HepG2 (cell line): ENCODE measurements at regions not wholly inside any gene's neighbourhood (a gene's known extent, or its start where the extent isn't known, plus 50 kb on each side); places are given as distances from the start of the nearest gene placed in this dataset.

Experiments used
- ATAC-seq: fragments of 200-7000 bp; cut with Tn5 transposase; 3 replicates; pipeline ENCODE4 v1.9.1; 2020; ENCODE audit warnings: mild to moderate bottlenecking, moderate library complexity
- BruUV-seq: library from RNA; stranded (reverse); fragments of 400-500 nt; replicated peaks from 2 replicates; lab custom pipeline; 2021; lab: Mats Ljungman, UMichigan
- CTCF ChIA-PET: fragments of 300-600 bp; formaldehyde crosslinking; extraction: SDS; loops from one replicate; lab custom pipeline; 2021; ENCODE audit warnings: low total read pairs, inconsistent platforms, low intra/inter-chr PET ratio; lab: Yijun Ruan, JAX
- POLR2A ChIA-PET: fragments of 350-600 bp; sonication (Branson Sonifier 250); formaldehyde crosslinking; loops from one replicate; lab custom pipeline; 2020; ENCODE audit warnings: antibody characterized with exemption, inconsistent platforms; lab: Yijun Ruan, JAX
- DNase-seq: peaks from one replicate; pipeline ENCODE4 v3.0.0-alpha.2; 2015; ENCODE audit warnings: low spot score
- FAIRE-seq: peaks from 3 replicates; lab custom pipeline; 2011; peaks lifted over from hg19 to GRCh38; lab: Jason Lieb, UNC
- H2AFZ ChIP-seq: one replicate; pipeline ENCODE4 v1.6.1; 2011; ENCODE audit warnings: low read length, inconsistent platforms
- H3K27ac ChIP-seq: fragments of 300-600 bp; 3 replicates; pipeline ENCODE4 v1.8.0; 2011; ENCODE audit warnings: mixed run types, mild to moderate bottlenecking, mixed read lengths, low read length, inconsistent platforms; ENCODE audit not compliant: insufficient read depth; ENCODE audit errors: extremely low read length
- H3K27me3 ChIP-seq, 2 experiments: fragments of 200-600 bp in 1 of 2; 2 replicates in 1 of 2; 3 replicates in 1 of 2; pipeline versions ENCODE4 v1.6.0 to v1.8.0; 2011; ENCODE audit warnings: low read length in 2 of 2, mild to moderate bottlenecking in 2 of 2, moderate library complexity in 2 of 2, inconsistent platforms in 1 of 2; ENCODE audit not compliant: insufficient read depth in 2 of 2, control insufficient read depth in 1 of 2
- H3K36me3 ChIP-seq, 2 experiments: fragments of 200-600 bp in 1 of 2; replicated peaks in 1 of 2; 2 replicates in 1 of 2; 3 replicates in 1 of 2; pipeline versions ENCODE4 v1.5.1 to v1.8.0; 2011; ENCODE audit warnings: low read length in 2 of 2, inconsistent platforms in 1 of 2; ENCODE audit not compliant: insufficient read depth in 2 of 2, control insufficient read depth in 1 of 2
- H3K4me1 ChIP-seq: 2 replicates; pipeline ENCODE4 v1.5.1; 2012; ENCODE audit warnings: low read length, inconsistent platforms; ENCODE audit not compliant: insufficient read depth
- H3K4me2 ChIP-seq: 2 replicates; pipeline ENCODE4 v1.6.0; 2011; ENCODE audit warnings: low read depth, low read length, inconsistent platforms
- H3K4me3 ChIP-seq, 3 experiments: fragments of 200-600 bp in 1 of 3; sonication (generic), shearing (Covaris generic) in 1 of 3; replicated peaks in 1 of 3; 2 replicates each; pipeline ENCODE4 v1.5.1; 2011 to 2016; ENCODE audit warnings: low read length in 3 of 3, inconsistent platforms in 2 of 3, low read depth in 2 of 3, mild to moderate bottlenecking in 2 of 3, control low read depth in 1 of 3, mixed read lengths in 1 of 3; ENCODE audit not compliant: insufficient read depth in 1 of 3
- H3K79me2 ChIP-seq: one replicate; pipeline ENCODE4 v1.6.1; 2011; ENCODE audit warnings: low read length, inconsistent platforms; ENCODE audit not compliant: insufficient read depth
- H3K9ac ChIP-seq: 2 replicates; pipeline ENCODE4 v1.6.0; 2011; ENCODE audit warnings: mild to moderate bottlenecking, low read depth, low read length, inconsistent platforms; ENCODE audit not compliant: insufficient read depth
- H3K9me3 ChIP-seq: 2 replicates; pipeline ENCODE4 v1.5.1; 2012; ENCODE audit warnings: mild to moderate bottlenecking, low read length
- H4K20me1 ChIP-seq: 2 replicates; pipeline ENCODE4 v1.6.0; 2011; ENCODE audit warnings: inconsistent platforms, mild to moderate bottlenecking, low read length, moderate library complexity; ENCODE audit not compliant: insufficient read depth
- ADNP ChIP-seq: sonication (generic); formaldehyde crosslinking; IDR thresholded peaks from 2 replicates; pipeline ENCODE4 v1.4.0; 2020; ENCODE audit warnings: missing genetic modification reagents
- ISL2 ChIP-seq: sonication (generic); formaldehyde crosslinking; IDR thresholded peaks from 2 replicates; pipeline ENCODE4 v1.5.0; 2020; ENCODE audit warnings: missing genetic modification reagents
- TCF12 ChIP-seq, 2 experiments: fragments of 450-650 bp in 1 of 2; sonication (generic) in 1 of 2; formaldehyde crosslinking in 1 of 2; IDR thresholded peaks; 2 replicates each; pipeline versions ENCODE4 v1.6.1 to v1.8.0; 2017 to 2022; ENCODE audit warnings: antibody characterized with exemption in 1 of 2, mild to moderate bottlenecking in 1 of 2, missing genetic modification reagents in 1 of 2, moderate library complexity in 1 of 2
- ZNF878 ChIP-seq: sonication (generic); formaldehyde crosslinking; IDR thresholded peaks from 2 replicates; pipeline ENCODE4 v1.8.1; 2023; ENCODE audit warnings: mild to moderate bottlenecking, missing genetic modification reagents, moderate library complexity
- WGBS: methylation state at CpG from one replicate; pipeline ENCODE4 v1.1.6; 2017; ENCODE audit warnings: low lambda C conversion rate; 5-methylcytosine and 5-hydroxymethylcytosine counted together
- in situ Hi-C: cut with HindIII; loops from 2 replicates; pipeline ENCODE4 v1.10.0; 2017; ENCODE audit warnings: low pct_unique_long_range_greater_than_20kb; ENCODE audit not compliant: extremely low pct_ligation_motif_present
- intact Hi-C: fragments of 100-400 bp; cut with micrococcal nuclease; formaldehyde crosslinking; loops from one replicate; pipeline ENCODE4 v1.10.0; 2022; ENCODE audit not compliant: unreplicated experiment
- TF ChIP-seq, protein P1 (sequence below): sonication (generic); formaldehyde crosslinking; IDR thresholded peaks from 2 replicates; pipeline ENCODE4 v1.8.1; 2023; ENCODE audit warnings: mild to moderate bottlenecking, missing genetic modification reagents
- TF ChIP-seq, protein P2 (sequence below): sonication (generic); formaldehyde crosslinking; IDR thresholded peaks from 2 replicates; pipeline ENCODE4 v1.4.0; 2020; ENCODE audit warnings: missing genetic modification reagents
- TF ChIP-seq, protein P3 (sequence below): sonication (generic); formaldehyde crosslinking; IDR thresholded peaks from 2 replicates; pipeline ENCODE4 v1.5.1; 2020; ENCODE audit warnings: mild to moderate bottlenecking, moderate library complexity, missing genetic modification reagents
- TF ChIP-seq, protein P4 (sequence below): sonication (generic); formaldehyde crosslinking; IDR thresholded peaks from 2 replicates; pipeline ENCODE4 v1.4.0; 2020; ENCODE audit warnings: mild to moderate bottlenecking, missing genetic modification reagents
- TF ChIP-seq, protein P5 (sequence below): IDR thresholded peaks from 2 replicates; pipeline ENCODE4 v1.4.0; 2020; ENCODE audit warnings: mild to moderate bottlenecking, missing genetic modification reagents
- TF ChIP-seq, protein P6 (sequence below): sonication (generic); formaldehyde crosslinking; IDR thresholded peaks from 2 replicates; pipeline ENCODE4 v1.5.1; 2020; ENCODE audit warnings: mild to moderate bottlenecking, missing genetic modification reagents, borderline replicate concordance

DNA sequence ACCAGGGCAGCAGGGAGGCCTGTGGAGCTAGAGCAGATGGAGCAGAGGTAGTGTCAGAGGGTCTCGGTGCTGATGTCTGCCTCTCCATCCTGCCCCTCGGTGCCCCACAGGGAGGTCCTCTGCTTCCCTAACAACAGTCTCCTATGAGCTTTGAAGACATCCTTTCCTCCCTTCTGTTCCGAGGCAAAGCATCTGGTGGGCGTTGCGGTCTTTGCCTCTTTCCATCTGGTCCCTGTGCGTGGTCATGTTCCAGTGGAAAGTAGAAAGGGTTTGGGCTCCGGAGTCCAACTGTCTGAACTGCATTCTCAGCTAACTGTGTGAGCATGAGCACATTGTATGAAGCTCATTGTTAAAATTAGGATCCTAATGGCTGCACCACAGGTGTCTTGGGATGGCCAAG lies 370.6 kb downstream of the AACS start (continued):
- TF ChIP-seq, protein P1, sequence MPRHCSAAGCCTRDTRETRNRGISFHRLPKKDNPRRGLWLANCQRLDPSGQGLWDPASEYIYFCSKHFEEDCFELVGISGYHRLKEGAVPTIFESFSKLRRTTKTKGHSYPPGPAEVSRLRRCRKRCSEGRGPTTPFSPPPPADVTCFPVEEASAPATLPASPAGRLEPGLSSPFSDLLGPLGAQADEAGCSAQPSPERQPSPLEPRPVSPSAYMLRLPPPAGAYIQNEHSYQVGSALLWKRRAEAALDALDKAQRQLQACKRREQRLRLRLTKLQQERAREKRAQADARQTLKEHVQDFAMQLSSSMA, result no peak

DNA sequence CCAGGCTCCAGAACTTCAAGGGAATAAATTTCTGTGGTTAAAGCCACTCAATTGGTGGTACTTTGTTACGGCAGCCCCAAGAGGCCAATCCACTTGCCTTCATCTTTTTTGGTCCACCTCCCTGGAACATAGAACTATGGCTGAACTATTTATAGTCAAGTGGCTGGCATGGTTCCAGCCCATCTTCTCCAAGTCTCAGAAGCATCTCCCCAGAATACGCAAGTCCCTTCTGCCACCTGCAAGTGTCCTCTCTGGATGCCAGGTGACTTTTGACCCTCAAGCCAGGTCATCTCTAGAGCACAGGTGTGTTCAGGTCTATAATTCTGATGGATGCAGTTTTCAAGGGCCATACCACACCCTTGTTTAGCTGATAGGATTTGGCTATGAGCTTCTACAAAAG lies 371.5 kb downstream of the AACS start:
- POLR2A ChIA-PET, result no interaction called here
- Histone ChIP-seq H3K27ac (no peak overlapping the region), H3K36me3 (no peaks in the 10 kb centered on the region), H3K4me1 (no peaks in the 10 kb centered on the region), H3K9me3 (no peaks in the 10 kb centered on the region), H3K27me3 (peaks cover 5 to 6% of the 10 kb centered on the region in 2 experiments; a peak in 3 of 5 replicates), H3K4me3 (no peak overlapping the region), H3K79me2 (no peaks in the 10 kb centered on the region), H2AFZ (no peak overlapping the region), H3K9ac (no peak overlapping the region), H4K20me1 (no peaks in the 10 kb centered on the region), H3K4me2 (no peak overlapping the region)
- BruUV-seq, result no TSS peak
- FAIRE-seq (no peak), DNase-seq (no peak), ATAC-seq (no peak)
- in situ Hi-C loops, result no loop called here
- 4% methylated on average over 2 of the region's 2 CpGs for WGBS
- CTCF ChIA-PET, result no interaction called here
- intact Hi-C loops, result no loop called here
- TF ChIP-seq ADNP (CRISPR knock-in tag) (no peak), ISL2 (no peak), TCF12 (IDR thresholded peaks at IDR 0.05) (no peak), TCF12 (CRISPR knock-in tag; IDR thresholded peaks at IDR 0.05) (no peak), ZNF878 (CRISPR knock-in tag) (no peak)
- TF ChIP-seq, protein P2, sequence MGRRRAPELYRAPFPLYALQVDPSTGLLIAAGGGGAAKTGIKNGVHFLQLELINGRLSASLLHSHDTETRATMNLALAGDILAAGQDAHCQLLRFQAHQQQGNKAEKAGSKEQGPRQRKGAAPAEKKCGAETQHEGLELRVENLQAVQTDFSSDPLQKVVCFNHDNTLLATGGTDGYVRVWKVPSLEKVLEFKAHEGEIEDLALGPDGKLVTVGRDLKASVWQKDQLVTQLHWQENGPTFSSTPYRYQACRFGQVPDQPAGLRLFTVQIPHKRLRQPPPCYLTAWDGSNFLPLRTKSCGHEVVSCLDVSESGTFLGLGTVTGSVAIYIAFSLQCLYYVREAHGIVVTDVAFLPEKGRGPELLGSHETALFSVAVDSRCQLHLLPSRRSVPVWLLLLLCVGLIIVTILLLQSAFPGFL (CRISPR knock-in tag), result no peak
- TF ChIP-seq, protein P3, sequence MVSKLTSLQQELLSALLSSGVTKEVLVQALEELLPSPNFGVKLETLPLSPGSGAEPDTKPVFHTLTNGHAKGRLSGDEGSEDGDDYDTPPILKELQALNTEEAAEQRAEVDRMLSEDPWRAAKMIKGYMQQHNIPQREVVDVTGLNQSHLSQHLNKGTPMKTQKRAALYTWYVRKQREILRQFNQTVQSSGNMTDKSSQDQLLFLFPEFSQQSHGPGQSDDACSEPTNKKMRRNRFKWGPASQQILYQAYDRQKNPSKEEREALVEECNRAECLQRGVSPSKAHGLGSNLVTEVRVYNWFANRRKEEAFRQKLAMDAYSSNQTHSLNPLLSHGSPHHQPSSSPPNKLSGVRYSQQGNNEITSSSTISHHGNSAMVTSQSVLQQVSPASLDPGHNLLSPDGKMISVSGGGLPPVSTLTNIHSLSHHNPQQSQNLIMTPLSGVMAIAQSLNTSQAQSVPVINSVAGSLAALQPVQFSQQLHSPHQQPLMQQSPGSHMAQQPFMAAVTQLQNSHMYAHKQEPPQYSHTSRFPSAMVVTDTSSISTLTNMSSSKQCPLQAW (CRISPR knock-in tag), result no peak
- TF ChIP-seq, protein P4, sequence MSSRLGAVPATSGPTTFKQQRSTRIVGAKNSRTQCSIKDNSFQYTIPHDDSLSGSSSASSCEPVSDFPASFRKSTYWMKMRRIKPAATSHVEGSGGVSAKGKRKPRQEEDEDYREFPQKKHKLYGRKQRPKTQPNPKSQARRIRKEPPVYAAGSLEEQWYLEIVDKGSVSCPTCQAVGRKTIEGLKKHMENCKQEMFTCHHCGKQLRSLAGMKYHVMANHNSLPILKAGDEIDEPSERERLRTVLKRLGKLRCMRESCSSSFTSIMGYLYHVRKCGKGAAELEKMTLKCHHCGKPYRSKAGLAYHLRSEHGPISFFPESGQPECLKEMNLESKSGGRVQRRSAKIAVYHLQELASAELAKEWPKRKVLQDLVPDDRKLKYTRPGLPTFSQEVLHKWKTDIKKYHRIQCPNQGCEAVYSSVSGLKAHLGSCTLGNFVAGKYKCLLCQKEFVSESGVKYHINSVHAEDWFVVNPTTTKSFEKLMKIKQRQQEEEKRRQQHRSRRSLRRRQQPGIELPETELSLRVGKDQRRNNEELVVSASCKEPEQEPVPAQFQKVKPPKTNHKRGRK (CRISPR knock-in tag), result no peak
- TF ChIP-seq, protein P5, sequence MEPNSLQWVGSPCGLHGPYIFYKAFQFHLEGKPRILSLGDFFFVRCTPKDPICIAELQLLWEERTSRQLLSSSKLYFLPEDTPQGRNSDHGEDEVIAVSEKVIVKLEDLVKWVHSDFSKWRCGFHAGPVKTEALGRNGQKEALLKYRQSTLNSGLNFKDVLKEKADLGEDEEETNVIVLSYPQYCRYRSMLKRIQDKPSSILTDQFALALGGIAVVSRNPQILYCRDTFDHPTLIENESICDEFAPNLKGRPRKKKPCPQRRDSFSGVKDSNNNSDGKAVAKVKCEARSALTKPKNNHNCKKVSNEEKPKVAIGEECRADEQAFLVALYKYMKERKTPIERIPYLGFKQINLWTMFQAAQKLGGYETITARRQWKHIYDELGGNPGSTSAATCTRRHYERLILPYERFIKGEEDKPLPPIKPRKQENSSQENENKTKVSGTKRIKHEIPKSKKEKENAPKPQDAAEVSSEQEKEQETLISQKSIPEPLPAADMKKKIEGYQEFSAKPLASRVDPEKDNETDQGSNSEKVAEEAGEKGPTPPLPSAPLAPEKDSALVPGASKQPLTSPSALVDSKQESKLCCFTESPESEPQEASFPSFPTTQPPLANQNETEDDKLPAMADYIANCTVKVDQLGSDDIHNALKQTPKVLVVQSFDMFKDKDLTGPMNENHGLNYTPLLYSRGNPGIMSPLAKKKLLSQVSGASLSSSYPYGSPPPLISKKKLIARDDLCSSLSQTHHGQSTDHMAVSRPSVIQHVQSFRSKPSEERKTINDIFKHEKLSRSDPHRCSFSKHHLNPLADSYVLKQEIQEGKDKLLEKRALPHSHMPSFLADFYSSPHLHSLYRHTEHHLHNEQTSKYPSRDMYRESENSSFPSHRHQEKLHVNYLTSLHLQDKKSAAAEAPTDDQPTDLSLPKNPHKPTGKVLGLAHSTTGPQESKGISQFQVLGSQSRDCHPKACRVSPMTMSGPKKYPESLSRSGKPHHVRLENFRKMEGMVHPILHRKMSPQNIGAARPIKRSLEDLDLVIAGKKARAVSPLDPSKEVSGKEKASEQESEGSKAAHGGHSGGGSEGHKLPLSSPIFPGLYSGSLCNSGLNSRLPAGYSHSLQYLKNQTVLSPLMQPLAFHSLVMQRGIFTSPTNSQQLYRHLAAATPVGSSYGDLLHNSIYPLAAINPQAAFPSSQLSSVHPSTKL (CRISPR knock-in tag), result no peak
- TF ChIP-seq, protein P6, sequence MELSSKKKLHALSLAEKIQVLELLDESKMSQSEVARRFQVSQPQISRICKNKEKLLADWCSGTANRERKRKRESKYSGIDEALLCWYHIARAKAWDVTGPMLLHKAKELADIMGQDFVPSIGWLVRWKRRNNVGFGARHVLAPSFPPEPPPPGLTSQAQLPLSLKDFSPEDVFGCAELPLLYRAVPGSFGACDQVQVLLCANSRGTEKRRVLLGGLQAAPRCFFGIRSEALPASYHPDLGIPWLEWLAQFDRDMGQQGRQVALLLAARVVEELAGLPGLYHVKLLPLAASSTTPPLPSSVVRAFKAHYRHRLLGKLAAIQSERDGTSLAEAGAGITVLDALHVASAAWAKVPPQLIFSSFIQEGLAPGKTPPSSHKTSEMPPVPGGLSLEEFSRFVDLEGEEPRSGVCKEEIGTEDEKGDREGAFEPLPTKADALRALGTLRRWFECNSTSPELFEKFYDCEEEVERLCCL, result no peak
